Large intestine (tissue), 3 donors: ENCODE measurements at regions not wholly inside any gene's neighbourhood (a gene's known extent, or its start where the extent isn't known, plus 50 kb on each side); places are given as distances from the start of the nearest gene placed in this dataset.
"Not testable (repeated sequence)": the region's sequence is repeated elsewhere in the genome, so short reads cannot be mapped to it uniquely, and the experiment has no call there.

Experiments
- DNase-seq, 2 donors: peaks; one replicate each; pipeline versions ENCODE4 v3.0.0 to v3.0.0-alpha.2; 2013
- H3K27ac ChIP-seq: one replicate; pipeline ENCODE4 v1.5.1; 2013; ENCODE audit warnings: low read length
- H3K27me3 ChIP-seq: 2 replicates; pipeline ENCODE4 v1.6.1; 2013; ENCODE audit warnings: low read length; ENCODE audit not compliant: control insufficient read depth, insufficient read depth
- H3K36me3 ChIP-seq: 2 replicates; pipeline ENCODE4 v1.6.1; 2013; ENCODE audit warnings: low read length; ENCODE audit not compliant: control insufficient read depth, insufficient read depth
- H3K4me1 ChIP-seq: one replicate; pipeline ENCODE4 v1.6.1; 2013; ENCODE audit warnings: low read length; ENCODE audit not compliant: control insufficient read depth, insufficient read depth
- H3K4me3 ChIP-seq: one replicate; pipeline ENCODE4 v1.5.1; 2013; ENCODE audit warnings: low read length
- H3K9me3 ChIP-seq: one replicate; pipeline ENCODE4 v1.6.1; 2013; ENCODE audit warnings: mild to moderate bottlenecking, low read depth, low read length, moderate library complexity; ENCODE audit not compliant: control insufficient read depth
- WGBS: methylation state at CpG from one replicate; pipeline ENCODE4 v1.1.5; 2013; ENCODE audit warnings: low lambda C conversion rate; ENCODE audit not compliant: insufficient coverage; 5-methylcytosine and 5-hydroxymethylcytosine counted together

GRCh38 chr7:92949748-92950147 is 113.4 kb upstream of the CDK6 start:
- no CpG with 5 or more reads among the region's 1 CpG for WGBS
- no peaks in the 10 kb centered on the region for H3K36me3 ChIP-seq
- no peak for DNase-seq
- H3K4me3 ChIP-seq: no peak overlapping the region
- H3K9me3 ChIP-seq: no peaks in the 10 kb centered on the region
- H3K27ac ChIP-seq: no peak overlapping the region
- peaks cover 3% of the 10 kb centered on the region for H3K4me1 ChIP-seq
- H3K27me3 ChIP-seq: no peaks in the 10 kb centered on the region

GRCh38 chr7:92945840-92946239 is 109.5 kb upstream of the CDK6 start:
- H3K9me3 ChIP-seq: no peaks in the 10 kb centered on the region
- 27% methylated on average over 3 of the region's 4 CpGs for WGBS
- no peaks in the 10 kb centered on the region for H3K27me3 ChIP-seq
- no peak overlapping the region for H3K27ac ChIP-seq
- H3K4me3 ChIP-seq: no peak overlapping the region
- H3K4me1 ChIP-seq: peaks cover 8% of the 10 kb centered on the region
- no peaks in the 10 kb centered on the region for H3K36me3 ChIP-seq
- no peak for DNase-seq

- Histone ChIP-seq H3K27ac (no peak overlapping the region), H3K27me3 (no peaks in the 10 kb centered on the region), H3K4me3 (no peak overlapping the region), H3K4me1 (peaks cover 8% of the 10 kb centered on the region), H3K9me3 (no peaks in the 10 kb centered on the region), H3K36me3 (no peaks in the 10 kb centered on the region)
- 44% methylated on average over 4 of the region's 6 CpGs for WGBS
- peak; percentile 12 to 29 for DNase-seq
Measured at GRCh38 chr7:92944633-92945032, 108.3 kb upstream of the CDK6 start.

GRCh38 chr7:92942706-92943105 is 106.3 kb upstream of the CDK6 start:
- H3K36me3 ChIP-seq, H3K4me1 ChIP-seq, H3K27me3 ChIP-seq, H3K27ac ChIP-seq, H3K9me3 ChIP-seq, DNase-seq, H3K4me3 ChIP-seq: not testable (repeated sequence)
- no CpG with 5 or more reads among the region's 1 CpG for WGBS

GRCh38 chr7:92939666-92940360 is 103.4 kb upstream of the CDK6 start:
- DNase-seq: no peak
- no CpG with 5 or more reads among the region's 3 CpGs for WGBS
- Histone ChIP-seq H3K27me3 (no peaks in the 10 kb centered on the region), H3K4me3 (no peak overlapping the region), H3K9me3 (no peaks in the 10 kb centered on the region), H3K4me1 (peaks cover 6% of the 10 kb centered on the region), H3K27ac (no peak overlapping the region), H3K36me3 (no peaks in the 10 kb centered on the region)

- H3K4me1 ChIP-seq: no peaks in the 10 kb centered on the region
- H3K27me3 ChIP-seq: no peaks in the 10 kb centered on the region
- H3K4me3 ChIP-seq: no peak overlapping the region
- H3K27ac ChIP-seq: no peak overlapping the region
- DNase-seq: no peak
- no peaks in the 10 kb centered on the region for H3K36me3 ChIP-seq
- WGBS: no CpG with 5 or more reads among the region's 1 CpG
- H3K9me3 ChIP-seq: peaks cover 3% of the 10 kb centered on the region
Measured at GRCh38 chr7:92934096-92934495, 97.7 kb upstream of the CDK6 start.

- peaks cover 3% of the 10 kb centered on the region for H3K9me3 ChIP-seq
- no peaks in the 10 kb centered on the region for H3K36me3 ChIP-seq
- no peaks in the 10 kb centered on the region for H3K4me1 ChIP-seq
- H3K27ac ChIP-seq: no peak overlapping the region
- no CpG with 5 or more reads among the region's 8 CpGs for WGBS
- no peak overlapping the region for H3K4me3 ChIP-seq
- no peaks in the 10 kb centered on the region for H3K27me3 ChIP-seq
- no peak for DNase-seq
Measured at GRCh38 chr7:92932450-92932849, 96.1 kb upstream of the CDK6 start.

- DNase-seq: no peak
- H3K4me1 ChIP-seq: no peaks in the 10 kb centered on the region
- H3K36me3 ChIP-seq: no peaks in the 10 kb centered on the region
- WGBS: 100% methylated on average over 1 of the region's 1 CpG
- H3K4me3 ChIP-seq: no peak overlapping the region
- peaks cover 3% of the 10 kb centered on the region for H3K9me3 ChIP-seq
- H3K27me3 ChIP-seq: no peaks in the 10 kb centered on the region
- no peak overlapping the region for H3K27ac ChIP-seq
Measured at GRCh38 chr7:92930404-92930803, 94.0 kb upstream of the CDK6 start.

GRCh38 chr7:92926697-92927044 is 90.3 kb upstream of the CDK6 start:
- Histone ChIP-seq H3K4me1 (no peaks in the 10 kb centered on the region), H3K27me3 (no peaks in the 10 kb centered on the region), H3K27ac (no peak overlapping the region), H3K9me3 (peaks cover 7% of the 10 kb centered on the region), H3K36me3 (no peaks in the 10 kb centered on the region), H3K4me3 (no peak overlapping the region)
- no CpG with 5 or more reads among the region's 8 CpGs for WGBS
- no peak for DNase-seq

GRCh38 chr7:92925876-92926696 is 89.7 kb upstream of the CDK6 start:
- WGBS: no CpG with 5 or more reads among the region's 9 CpGs
- H3K36me3 ChIP-seq: no peaks in the 10 kb centered on the region
- DNase-seq: peak; percentile 9 to 22
- H3K4me1 ChIP-seq: no peaks in the 10 kb centered on the region
- no peak overlapping the region for H3K4me3 ChIP-seq
- no peaks in the 10 kb centered on the region for H3K27me3 ChIP-seq
- no peak overlapping the region for H3K27ac ChIP-seq
- H3K9me3 ChIP-seq: peaks cover 7% of the 10 kb centered on the region

- WGBS: no CpG with 5 or more reads among the region's 15 CpGs
- DNase-seq: no peak
- Histone ChIP-seq H3K9me3 (peaks cover 3% of the 10 kb centered on the region), H3K4me3 (no peak overlapping the region), H3K27me3 (no peaks in the 10 kb centered on the region), H3K27ac (no peak overlapping the region), H3K4me1 (no peaks in the 10 kb centered on the region), H3K36me3 (no peaks in the 10 kb centered on the region)
Measured at GRCh38 chr7:92924800-92925199, 88.4 kb upstream of the CDK6 start.
